ENCODE measurements at regions not wholly inside any gene's neighbourhood (a gene's known extent, or its start where the extent isn't known, plus 50 kb on each side); places are given as distances from the start of the nearest gene placed in this dataset.

DNA sequence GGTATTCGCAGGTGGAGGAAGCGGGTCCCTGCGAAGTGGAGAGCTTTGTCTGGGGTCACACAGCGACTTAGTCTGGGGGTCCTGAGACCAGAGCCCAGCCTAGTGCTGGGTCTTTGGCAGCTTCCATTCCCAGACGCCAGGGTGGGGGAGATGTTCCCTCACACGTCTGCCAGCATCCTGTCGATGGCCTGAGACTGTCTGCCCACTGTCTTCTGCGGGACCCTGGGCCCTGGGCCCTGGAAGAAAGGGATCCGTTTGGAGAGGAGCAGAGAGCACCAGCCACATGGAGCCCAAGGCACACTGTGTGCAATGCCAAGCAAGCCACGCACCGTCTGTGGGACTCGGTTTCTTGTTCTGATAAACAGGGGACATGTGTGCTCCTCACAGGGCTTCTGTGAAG lies 197.2 kb downstream of the KIF26A start:
- peaks cover 10% of the 10 kb centered on the region for H3K9me3 Mint-ChIP-seq (ENCODE audit: insufficient read depth)
- ATAC-seq (ENCODE audit: low read depth) = no peak
- H3K27ac Mint-ChIP-seq = no peak overlapping the region
- Histone ChIP-seq H3K36me3 (replicated peaks in 1 of 2; ENCODE audit: control extremely low read depth in 1 of 2, control insufficient read depth in 1 of 2, extremely low read depth in 1 of 2, insufficient read depth in 2 of 2, low read length in 1 of 2) (no peaks in the 10 kb centered on the region), H3K9me3 (ENCODE audit: control extremely low read depth in 1 of 3, control insufficient read depth in 2 of 3, insufficient read depth in 1 of 3, low read length in 2 of 3) (peaks cover 2 to 32% (median 15%) of the 10 kb centered on the region in 3 donors), H3K79me2 (ENCODE audit: control insufficient read depth, insufficient read depth, low read length) (no peaks in the 10 kb centered on the region), H3K9ac (ENCODE audit: low read length) (no peak overlapping the region), H4K20me1 (ENCODE audit: control insufficient read depth, insufficient read depth, low read length, poor library complexity, severe bottlenecking) (no peaks in the 10 kb centered on the region), H3K4me1 (ENCODE audit: control insufficient read depth in 2 of 2, insufficient read depth in 2 of 2, low read length in 2 of 2) (no peaks in the 10 kb centered on the region), H3K4me2 (replicated peaks; ENCODE audit: low read depth, low read length, poor library complexity, severe bottlenecking) (no peak overlapping the region), H3K27me3 (replicated peaks in 1 of 4; ENCODE audit: control extremely low read depth in 1 of 4, control insufficient read depth in 3 of 4, insufficient read depth in 4 of 4, low read length in 3 of 4) (peaks cover 0 to 5% (median 2%) of the 10 kb centered on the region in 4 experiments), H2AFZ (ENCODE audit: insufficient read depth, low read depth, low read length, poor library complexity, severe bottlenecking) (no peak overlapping the region), H3K27ac (ENCODE audit: low read length in 2 of 2) (no peak overlapping the region), H3K4me3 (ENCODE audit: control extremely low read depth in 1 of 5, extremely low read depth in 1 of 5, insufficient read depth in 1 of 5, low read depth in 2 of 5, low read length in 4 of 5) (no peak overlapping the region)
- H3K4me1 Mint-ChIP-seq = no peaks in the 10 kb centered on the region
- CTCF ChIA-PET = no interaction called here
- DNase-seq = no peak
- POLR2A ChIA-PET = no interaction called here
- H3K4me3 Mint-ChIP-seq = no peak overlapping the region
- 93% methylated on average over 11 of the region's 12 CpGs for WGBS (ENCODE audit: insufficient coverage)
- H3K27me3 Mint-ChIP-seq = peaks cover 15% of the 10 kb centered on the region
- TF ChIP-seq, protein P1, sequence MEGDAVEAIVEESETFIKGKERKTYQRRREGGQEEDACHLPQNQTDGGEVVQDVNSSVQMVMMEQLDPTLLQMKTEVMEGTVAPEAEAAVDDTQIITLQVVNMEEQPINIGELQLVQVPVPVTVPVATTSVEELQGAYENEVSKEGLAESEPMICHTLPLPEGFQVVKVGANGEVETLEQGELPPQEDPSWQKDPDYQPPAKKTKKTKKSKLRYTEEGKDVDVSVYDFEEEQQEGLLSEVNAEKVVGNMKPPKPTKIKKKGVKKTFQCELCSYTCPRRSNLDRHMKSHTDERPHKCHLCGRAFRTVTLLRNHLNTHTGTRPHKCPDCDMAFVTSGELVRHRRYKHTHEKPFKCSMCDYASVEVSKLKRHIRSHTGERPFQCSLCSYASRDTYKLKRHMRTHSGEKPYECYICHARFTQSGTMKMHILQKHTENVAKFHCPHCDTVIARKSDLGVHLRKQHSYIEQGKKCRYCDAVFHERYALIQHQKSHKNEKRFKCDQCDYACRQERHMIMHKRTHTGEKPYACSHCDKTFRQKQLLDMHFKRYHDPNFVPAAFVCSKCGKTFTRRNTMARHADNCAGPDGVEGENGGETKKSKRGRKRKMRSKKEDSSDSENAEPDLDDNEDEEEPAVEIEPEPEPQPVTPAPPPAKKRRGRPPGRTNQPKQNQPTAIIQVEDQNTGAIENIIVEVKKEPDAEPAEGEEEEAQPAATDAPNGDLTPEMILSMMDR (IDR thresholded peaks at IDR 0.05) = no peak
- no peak for TF ChIP-seq EZH2 (IDR thresholded peaks at IDR 0.05; ENCODE audit: borderline replicate concordance, insufficient read depth, low read depth, low read length, poor library complexity, severe bottlenecking)
- intact Hi-C loops (cut with micrococcal nuclease) = no loop called here

- no peaks in the 10 kb centered on the region for H4K20me1 ChIP-seq (ENCODE audit: control insufficient read depth, insufficient read depth, low read length, poor library complexity, severe bottlenecking)
- no peaks in the 10 kb centered on the region for H3K79me2 ChIP-seq (ENCODE audit: control insufficient read depth, insufficient read depth, low read length)
- POLR2A ChIA-PET = no interaction called here
- H3K9ac ChIP-seq (ENCODE audit: low read length) = no peak overlapping the region
- WGBS (ENCODE audit: insufficient coverage) = 73% methylated on average over 2 of the region's 4 CpGs
- no peak overlapping the region for H3K4me3 Mint-ChIP-seq
- DNase-seq (no peak), ATAC-seq (ENCODE audit: low read depth) (no peak)
- CTCF ChIA-PET = no interaction called here
- H3K36me3 ChIP-seq (replicated peaks in 1 of 2; ENCODE audit: control extremely low read depth in 1 of 2, control insufficient read depth in 1 of 2, extremely low read depth in 1 of 2, insufficient read depth in 2 of 2, low read length in 1 of 2) = no peaks in the 10 kb centered on the region
- H3K4me3 ChIP-seq (ENCODE audit: control extremely low read depth in 1 of 5, extremely low read depth in 1 of 5, insufficient read depth in 1 of 5, low read depth in 2 of 5, low read length in 4 of 5) = no peak overlapping the region
- no peak overlapping the region for H3K27ac Mint-ChIP-seq
- peaks cover 2 to 27% (median 15%) of the 10 kb centered on the region in 3 donors for H3K9me3 ChIP-seq (ENCODE audit: control extremely low read depth in 1 of 3, control insufficient read depth in 2 of 3, insufficient read depth in 1 of 3, low read length in 2 of 3)
- H3K4me1 Mint-ChIP-seq = no peaks in the 10 kb centered on the region
- H3K27me3 ChIP-seq (replicated peaks in 1 of 4; ENCODE audit: control extremely low read depth in 1 of 4, control insufficient read depth in 3 of 4, insufficient read depth in 4 of 4, low read length in 3 of 4) = peaks cover 0 to 7% (median 4%) of the 10 kb centered on the region in 4 experiments
- H3K9me3 Mint-ChIP-seq (ENCODE audit: insufficient read depth) = peaks cover 10% of the 10 kb centered on the region
- no peak overlapping the region for H3K27ac ChIP-seq (ENCODE audit: low read length in 2 of 2)
- TF ChIP-seq, protein P1 (IDR thresholded peaks at IDR 0.05) = no peak
- TF ChIP-seq EZH2 (IDR thresholded peaks at IDR 0.05; ENCODE audit: borderline replicate concordance, insufficient read depth, low read depth, low read length, poor library complexity, severe bottlenecking) = no peak
- H3K4me1 ChIP-seq (ENCODE audit: control insufficient read depth in 2 of 2, insufficient read depth in 2 of 2, low read length in 2 of 2) = no peaks in the 10 kb centered on the region
- intact Hi-C loops (cut with micrococcal nuclease) = no loop called here
- no peak overlapping the region for H2AFZ ChIP-seq (ENCODE audit: insufficient read depth, low read depth, low read length, poor library complexity, severe bottlenecking)
- H3K27me3 Mint-ChIP-seq = peaks cover 18% of the 10 kb centered on the region
- no peak overlapping the region for H3K4me2 ChIP-seq (replicated peaks; ENCODE audit: low read depth, low read length, poor library complexity, severe bottlenecking)
Measured at GRCh38 chr14:104337351-104337750, 199.0 kb downstream of the KIF26A start.
